ENCODE measurements at regions not wholly inside any gene's neighbourhood (a gene's known extent, or its start where the extent isn't known, plus 50 kb on each side); places are given as distances from the start of the nearest gene placed in this dataset.
"Not testable (repeated sequence)": the region's sequence is repeated elsewhere in the genome, so short reads cannot be mapped to it uniquely, and the experiment has no call there.

DNA sequence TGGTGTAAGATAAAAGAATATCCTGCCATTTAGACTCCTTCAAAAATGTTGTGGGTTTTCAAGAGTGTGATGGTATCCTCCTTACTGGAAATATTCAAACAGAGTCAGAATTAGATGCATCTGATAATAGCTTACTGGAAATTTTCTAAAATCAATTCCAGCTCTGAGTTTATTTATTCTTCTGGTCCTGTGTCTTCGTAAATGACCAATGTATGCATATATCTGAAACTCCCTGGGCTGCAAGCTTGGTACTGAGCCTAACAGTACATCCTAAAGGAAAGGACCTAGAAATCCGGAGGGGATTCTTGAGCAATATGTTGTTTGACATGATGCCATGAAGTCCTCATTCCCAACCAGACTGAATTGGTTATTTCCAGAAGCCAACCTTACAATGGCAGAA is 130.4 kb downstream of the KCNE4 start:
- intact Hi-C loops (cut with DNase I; ENCODE audit: low total_unique reads) = no loop called here
- H3K4me3 ChIP-seq (ENCODE audit: low read depth, poor library complexity, severe bottlenecking) = no peak overlapping the region
- DNase-seq (ENCODE audit: low spot score in 2 of 2) = no peak
- TF ChIP-seq, protein P1, sequence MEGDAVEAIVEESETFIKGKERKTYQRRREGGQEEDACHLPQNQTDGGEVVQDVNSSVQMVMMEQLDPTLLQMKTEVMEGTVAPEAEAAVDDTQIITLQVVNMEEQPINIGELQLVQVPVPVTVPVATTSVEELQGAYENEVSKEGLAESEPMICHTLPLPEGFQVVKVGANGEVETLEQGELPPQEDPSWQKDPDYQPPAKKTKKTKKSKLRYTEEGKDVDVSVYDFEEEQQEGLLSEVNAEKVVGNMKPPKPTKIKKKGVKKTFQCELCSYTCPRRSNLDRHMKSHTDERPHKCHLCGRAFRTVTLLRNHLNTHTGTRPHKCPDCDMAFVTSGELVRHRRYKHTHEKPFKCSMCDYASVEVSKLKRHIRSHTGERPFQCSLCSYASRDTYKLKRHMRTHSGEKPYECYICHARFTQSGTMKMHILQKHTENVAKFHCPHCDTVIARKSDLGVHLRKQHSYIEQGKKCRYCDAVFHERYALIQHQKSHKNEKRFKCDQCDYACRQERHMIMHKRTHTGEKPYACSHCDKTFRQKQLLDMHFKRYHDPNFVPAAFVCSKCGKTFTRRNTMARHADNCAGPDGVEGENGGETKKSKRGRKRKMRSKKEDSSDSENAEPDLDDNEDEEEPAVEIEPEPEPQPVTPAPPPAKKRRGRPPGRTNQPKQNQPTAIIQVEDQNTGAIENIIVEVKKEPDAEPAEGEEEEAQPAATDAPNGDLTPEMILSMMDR (IDR thresholded peaks at IDR 0.05) = no peak
- no peak for TF ChIP-seq POLR2A (IDR thresholded peaks at IDR 0.05)
- WGBS, 2 donors = 81 to 88% methylated on average over 2 of the region's 2 CpGs

DNA sequence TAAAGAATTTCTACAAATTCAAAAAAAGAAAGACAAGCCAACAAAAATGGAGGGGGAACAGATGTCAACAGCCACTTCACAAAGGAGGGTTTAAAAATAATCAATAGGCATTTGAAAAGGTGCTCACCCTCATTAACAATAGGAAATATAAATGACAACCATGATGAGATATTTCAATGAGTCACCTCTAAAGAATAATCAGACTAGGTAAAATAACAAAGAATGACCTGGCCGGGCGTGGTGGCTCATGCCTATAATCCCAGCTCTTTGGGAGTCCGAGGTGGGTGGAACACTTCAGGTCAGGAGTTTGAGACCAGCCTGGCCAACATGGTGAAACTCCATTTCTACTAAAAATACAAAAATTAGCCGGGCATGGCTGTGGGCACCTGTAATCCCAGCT is 133.6 kb downstream of the KCNE4 start:
- no peak overlapping the region for H3K4me3 ChIP-seq (ENCODE audit: low read depth, poor library complexity, severe bottlenecking)
- intact Hi-C loops (cut with DNase I; ENCODE audit: low total_unique reads) = no loop called here
- DNase-seq (ENCODE audit: low spot score in 2 of 2) = no peak
- no peak for TF ChIP-seq POLR2A (IDR thresholded peaks at IDR 0.05)
- TF ChIP-seq, protein P1 (IDR thresholded peaks at IDR 0.05) = no peak
- WGBS, 2 donors = 88 to 91% methylated on average over 4 of the region's 4 CpGs

DNA sequence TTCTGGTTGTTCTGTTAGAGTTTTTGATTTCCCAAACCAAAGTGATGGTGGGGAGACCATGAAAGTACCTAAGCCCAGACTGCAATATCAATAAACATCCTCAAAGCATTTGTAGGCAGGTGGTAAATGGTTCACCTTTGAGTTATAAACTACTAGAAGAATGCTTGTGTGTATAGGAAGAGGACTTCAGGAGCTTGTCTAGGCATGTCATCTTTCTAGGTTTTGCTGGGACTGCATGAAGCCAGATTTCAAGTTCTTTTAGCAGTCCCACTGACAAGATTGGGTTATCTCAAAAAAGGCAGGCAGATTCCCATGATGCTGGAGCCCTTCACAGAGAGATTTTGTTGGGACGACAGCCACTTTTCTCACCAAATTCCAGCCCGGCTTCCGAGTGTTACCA is 135.3 kb downstream of the KCNE4 start:
- intact Hi-C loops (cut with DNase I; ENCODE audit: low total_unique reads) = no loop called here
- 96 to 100% methylated on average over 3 of the region's 3 CpGs for WGBS, 2 donors
- TF ChIP-seq, protein P1 (IDR thresholded peaks at IDR 0.05) = no peak
- TF ChIP-seq POLR2A (IDR thresholded peaks at IDR 0.05) = no peak
- no peak for DNase-seq (ENCODE audit: low spot score in 2 of 2)
- no peak overlapping the region for H3K4me3 ChIP-seq (ENCODE audit: low read depth, poor library complexity, severe bottlenecking)

DNA sequence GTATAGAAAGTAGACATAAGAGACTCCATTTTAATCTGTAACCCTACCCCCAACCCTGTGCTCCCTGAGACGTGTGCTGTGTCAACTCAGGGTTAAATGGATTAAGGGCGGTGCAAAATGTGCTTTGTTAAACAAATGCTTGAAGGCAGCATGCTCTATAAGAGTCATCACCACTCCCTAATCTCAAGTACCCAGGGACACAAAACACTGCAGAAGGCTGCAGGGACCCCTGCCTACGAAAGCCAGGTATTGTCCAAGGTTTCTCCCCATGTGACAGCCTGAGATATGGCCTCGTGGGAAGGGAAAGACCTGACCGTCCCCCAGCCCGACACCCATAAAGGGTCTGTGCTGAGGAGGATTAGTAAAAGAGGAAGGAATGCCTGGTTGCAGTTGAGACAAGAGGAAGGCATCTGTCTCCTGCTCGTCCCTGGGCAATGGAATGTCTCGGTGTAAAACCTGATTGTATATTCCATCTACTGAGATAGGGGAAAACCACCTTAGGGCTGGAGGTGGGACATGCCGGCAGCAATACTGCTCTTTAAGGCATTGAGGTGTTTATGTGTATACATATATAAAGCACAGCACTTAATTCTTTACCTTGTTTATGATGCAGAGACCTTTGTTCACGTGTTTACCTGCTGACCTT is 138.7 kb downstream of the KCNE4 start:
- intact Hi-C loops (cut with DNase I; ENCODE audit: low total_unique reads); DNase-seq (ENCODE audit: low spot score in 2 of 2); H3K4me3 ChIP-seq (ENCODE audit: low read depth, poor library complexity, severe bottlenecking): not testable (repeated sequence)
- WGBS, 2 donors = 62 to 78% methylated on average over 10 of the region's 10 CpGs

DNA sequence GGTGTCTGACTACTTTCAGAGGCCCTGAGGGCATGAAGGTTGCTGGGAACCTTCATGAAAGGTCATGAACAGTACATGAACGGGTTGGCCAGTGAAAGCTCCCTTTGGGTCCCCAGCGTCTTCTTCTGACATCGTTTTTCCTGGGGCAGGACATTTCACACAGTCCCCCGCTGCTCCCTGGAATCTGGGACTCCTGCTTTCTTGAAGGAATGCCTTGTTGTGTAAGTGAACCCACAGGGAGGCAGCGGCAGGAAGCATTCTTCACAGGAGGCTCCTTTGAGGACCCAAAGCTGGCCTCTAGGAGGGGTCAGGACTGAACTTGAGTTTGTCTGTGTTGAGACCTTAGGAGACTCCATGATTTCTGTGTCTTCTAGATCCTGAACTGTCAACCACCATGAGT is 144.3 kb downstream of the KCNE4 start:
- intact Hi-C loops (cut with DNase I; ENCODE audit: low total_unique reads) = no loop called here
- TF ChIP-seq POLR2A (IDR thresholded peaks at IDR 0.05) = no peak
- DNase-seq (ENCODE audit: low spot score in 2 of 2) = no peak
- WGBS, 2 donors = 76 to 83% methylated on average over 5 of the region's 5 CpGs
- H3K4me3 ChIP-seq (ENCODE audit: low read depth, poor library complexity, severe bottlenecking) = no peak overlapping the region

DNA sequence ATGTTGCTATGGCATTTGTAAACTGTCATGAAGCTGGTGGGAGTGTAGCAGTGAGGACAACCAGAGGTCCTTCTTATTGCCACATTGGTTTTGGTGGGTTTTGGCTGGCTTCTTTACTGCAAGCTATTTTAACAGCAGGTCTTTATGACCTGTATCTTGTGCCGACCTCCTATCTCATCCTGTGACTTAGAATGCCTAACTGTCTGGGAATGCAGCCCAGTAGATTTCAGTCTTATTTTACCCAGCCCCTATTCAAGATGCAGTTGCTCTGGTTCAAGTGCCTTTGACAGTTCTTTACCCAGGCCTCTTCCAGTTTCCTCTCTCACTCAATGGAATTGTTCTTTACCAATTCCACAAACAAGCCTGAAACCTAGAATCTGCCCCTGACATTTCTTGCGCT is 145.1 kb downstream of the KCNE4 start:
- no peak for TF ChIP-seq POLR2A (IDR thresholded peaks at IDR 0.05)
- TF ChIP-seq, protein P1 (IDR thresholded peaks at IDR 0.05) = no peak
- no peak overlapping the region for H3K4me3 ChIP-seq (ENCODE audit: low read depth, poor library complexity, severe bottlenecking)
- WGBS, 2 donors = 92% methylated on average over 2 of the region's 2 CpGs
- intact Hi-C loops (cut with DNase I; ENCODE audit: low total_unique reads) = no loop called here
- no peak for DNase-seq (ENCODE audit: low spot score in 2 of 2)
